NCI-H1436 treated with DMSO at 0.1 percent for 48 hours (cell line): ENCODE measurements at regions not wholly inside any gene's neighbourhood (a gene's known extent, or its start where the extent isn't known, plus 50 kb on each side); places are given as distances from the start of the nearest gene placed in this dataset.
A peak's percentile ranks its signal among the peaks of the same experiment; 100 is the strongest.
"Not testable (repeated sequence)": the region's sequence is repeated elsewhere in the genome, so short reads cannot be mapped to it uniquely, and the experiment has no call there.

Experiments
- DNase-seq: peaks from one replicate; lab custom pipeline; 2025; lab: John Stamatoyannopoulos, UW

GRCh38 chr2:193303464-193303863, 1108.7 kb upstream of the TMEFF2 start:
- DNase-seq: peak; percentile 75

- DNase-seq: no peak
These were observed 1099.6 kb upstream of the TMEFF2 start for GRCh38 chr2:193294371-193294770.

GRCh38 chr2:193279361-193279760, 1084.6 kb upstream of the TMEFF2 start:
- no peak for DNase-seq

- no peak for DNase-seq
These were observed 1082.3 kb upstream of the TMEFF2 start for GRCh38 chr2:193276988-193277387.

- no peak for DNase-seq
These were observed 1081.8 kb upstream of the TMEFF2 start for GRCh38 chr2:193276560-193276959.

- no peak for DNase-seq
These were observed 1081.3 kb upstream of the TMEFF2 start for GRCh38 chr2:193276069-193276468.

- DNase-seq: no peak
These were observed 1077.3 kb upstream of the TMEFF2 start for GRCh38 chr2:193272011-193272410.

GRCh38 chr2:193270816-193271215, 1076.1 kb upstream of the TMEFF2 start:
- no peak for DNase-seq

- no peak for DNase-seq
These were observed 1072.8 kb upstream of the TMEFF2 start for GRCh38 chr2:193267496-193268002.

GRCh38 chr2:193253014-193253530, 1058.3 kb upstream of the TMEFF2 start:
- DNase-seq: no peak

- no peak for DNase-seq
These were observed 1057.2 kb upstream of the TMEFF2 start for GRCh38 chr2:193251909-193252308.

- DNase-seq: no peak
These were observed 1055.7 kb upstream of the TMEFF2 start for GRCh38 chr2:193250389-193250788.

GRCh38 chr2:193240752-193241151, 1046.0 kb upstream of the TMEFF2 start:
- no peak for DNase-seq

GRCh38 chr2:193231634-193232033, 1036.9 kb upstream of the TMEFF2 start:
- no peak for DNase-seq

- DNase-seq: no peak
These were observed 1033.5 kb upstream of the TMEFF2 start for GRCh38 chr2:193228276-193228675.

- no peak for DNase-seq
These were observed 1027.7 kb upstream of the TMEFF2 start for GRCh38 chr2:193222454-193222853.

GRCh38 chr2:193219413-193219812, 1024.7 kb upstream of the TMEFF2 start:
- no peak for DNase-seq

GRCh38 chr2:193201583-193201982, 1006.9 kb upstream of the TMEFF2 start:
- no peak for DNase-seq

- DNase-seq: no peak
These were observed 1004.6 kb upstream of the TMEFF2 start for GRCh38 chr2:193199322-193199721.

- no peak for DNase-seq
These were observed 993.1 kb upstream of the TMEFF2 start for GRCh38 chr2:193187816-193188215.

- DNase-seq: not testable (repeated sequence)
These were observed 976.2 kb upstream of the TMEFF2 start for GRCh38 chr2:193170981-193171380.

- no peak for DNase-seq
These were observed 961.7 kb upstream of the TMEFF2 start for GRCh38 chr2:193156480-193156879.

- no peak for DNase-seq
These were observed 959.3 kb upstream of the TMEFF2 start for GRCh38 chr2:193154076-193154475.

GRCh38 chr2:193153576-193153975, 958.8 kb upstream of the TMEFF2 start:
- no peak for DNase-seq
